ENCODE measurements at regions not wholly inside any gene's neighbourhood (a gene's known extent, or its start where the extent isn't known, plus 50 kb on each side); places are given as distances from the start of the nearest gene placed in this dataset.

GRCh38 chr2:217513258-217513657 is 489.5 kb downstream of the TNS1 start:
- TF ChIP-seq, protein P1, sequence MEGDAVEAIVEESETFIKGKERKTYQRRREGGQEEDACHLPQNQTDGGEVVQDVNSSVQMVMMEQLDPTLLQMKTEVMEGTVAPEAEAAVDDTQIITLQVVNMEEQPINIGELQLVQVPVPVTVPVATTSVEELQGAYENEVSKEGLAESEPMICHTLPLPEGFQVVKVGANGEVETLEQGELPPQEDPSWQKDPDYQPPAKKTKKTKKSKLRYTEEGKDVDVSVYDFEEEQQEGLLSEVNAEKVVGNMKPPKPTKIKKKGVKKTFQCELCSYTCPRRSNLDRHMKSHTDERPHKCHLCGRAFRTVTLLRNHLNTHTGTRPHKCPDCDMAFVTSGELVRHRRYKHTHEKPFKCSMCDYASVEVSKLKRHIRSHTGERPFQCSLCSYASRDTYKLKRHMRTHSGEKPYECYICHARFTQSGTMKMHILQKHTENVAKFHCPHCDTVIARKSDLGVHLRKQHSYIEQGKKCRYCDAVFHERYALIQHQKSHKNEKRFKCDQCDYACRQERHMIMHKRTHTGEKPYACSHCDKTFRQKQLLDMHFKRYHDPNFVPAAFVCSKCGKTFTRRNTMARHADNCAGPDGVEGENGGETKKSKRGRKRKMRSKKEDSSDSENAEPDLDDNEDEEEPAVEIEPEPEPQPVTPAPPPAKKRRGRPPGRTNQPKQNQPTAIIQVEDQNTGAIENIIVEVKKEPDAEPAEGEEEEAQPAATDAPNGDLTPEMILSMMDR (IDR thresholded peaks at IDR 0.05): no peak
- TF ChIP-seq POLR2AphosphoS5 (IDR thresholded peaks at IDR 0.05) (no peak), POLR2A (IDR thresholded peaks at IDR 0.05) (no peak), EP300 (IDR thresholded peaks at IDR 0.05) (no peak)
- DNase-seq: no peak
- H3K4me3 ChIP-seq: no peak overlapping the region
- H3K36me3 ChIP-seq: no peaks in the 10 kb centered on the region
- intact Hi-C loops (cut with DNase I; ENCODE audit: low total_unique reads): loop anchor here (10.0 kb wide), 1 partner anchor 828 kb away; no protein-coding TSS in a partner anchor
- H3K27me3 ChIP-seq: no peaks in the 10 kb centered on the region
- no peaks in the 10 kb centered on the region for H3K9me3 ChIP-seq
- WGBS, 5 donors: 7 to 44% (median 24%) methylated on average over 1 of the region's 1 CpG
- peaks cover 0 to 19% (median 3%) of the 10 kb centered on the region in 4 donors for H3K4me1 ChIP-seq
- no peak overlapping the region for H3K27ac ChIP-seq

- DNase-seq: no peak
- H3K4me1 ChIP-seq: peaks cover 0 to 19% (median 3%) of the 10 kb centered on the region in 4 donors
- 70 to 95% (median 85%) methylated on average over 4 of the region's 4 CpGs for WGBS, 5 donors
- H3K9me3 ChIP-seq: no peaks in the 10 kb centered on the region
- TF ChIP-seq POLR2AphosphoS5 (IDR thresholded peaks at IDR 0.05) (no peak), EP300 (IDR thresholded peaks at IDR 0.05) (no peak), POLR2A (IDR thresholded peaks at IDR 0.05) (no peak)
- TF ChIP-seq, protein P1 (IDR thresholded peaks at IDR 0.05): no peak
- H3K4me3 ChIP-seq: no peak overlapping the region
- intact Hi-C loops (cut with DNase I; ENCODE audit: low total_unique reads): loop anchor here (10.0 kb wide), 1 partner anchor 828 kb away; no protein-coding TSS in a partner anchor
- no peaks in the 10 kb centered on the region for H3K27me3 ChIP-seq
- no peak overlapping the region for H3K27ac ChIP-seq
- no peaks in the 10 kb centered on the region for H3K36me3 ChIP-seq
These were observed 490.1 kb downstream of the TNS1 start for GRCh38 chr2:217512728-217513127.

- Histone ChIP-seq H3K9me3 (no peaks in the 10 kb centered on the region), H3K36me3 (no peaks in the 10 kb centered on the region), H3K27ac (no peak overlapping the region), H3K4me3 (no peak overlapping the region), H3K27me3 (no peaks in the 10 kb centered on the region), H3K4me1 (peaks cover 0 to 19% (median 3%) of the 10 kb centered on the region in 4 donors)
- intact Hi-C loops (cut with DNase I; ENCODE audit: low total_unique reads): loop anchor here (10.0 kb wide), 1 partner anchor 827 kb away; no protein-coding TSS in a partner anchor
- TF ChIP-seq, protein P1 (IDR thresholded peaks at IDR 0.05): no peak
- no peak for DNase-seq
- 21 to 43% (median 38%) methylated on average over 1 of the region's 1 CpG for WGBS, 5 donors
These were observed 490.5 kb downstream of the TNS1 start for GRCh38 chr2:217512259-217512658.

DNA sequence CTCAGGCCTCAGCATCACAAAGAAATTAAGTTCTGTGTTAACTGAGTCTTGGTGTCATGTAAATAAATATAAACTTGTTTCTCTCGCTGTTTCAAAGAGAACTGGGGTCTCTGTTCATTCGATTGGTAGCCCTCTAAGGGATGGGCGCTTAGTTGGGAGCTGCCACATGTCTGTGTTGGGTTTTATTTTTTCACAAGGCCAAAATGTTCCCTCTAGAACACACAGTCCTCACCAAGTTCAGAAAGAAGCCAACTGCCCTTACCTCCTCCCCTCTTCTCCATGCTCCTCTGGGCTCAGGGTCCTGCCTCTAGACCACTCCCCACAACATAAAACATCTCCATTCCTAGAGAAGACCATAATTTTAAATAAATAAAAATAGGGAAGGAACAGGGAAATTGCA is 490.9 kb downstream of the TNS1 start:
- Histone ChIP-seq H3K4me1 (peaks cover 0 to 19% (median 3%) of the 10 kb centered on the region in 4 donors), H3K9me3 (no peaks in the 10 kb centered on the region), H3K27ac (no peak overlapping the region), H3K4me3 (no peak overlapping the region), H3K27me3 (no peaks in the 10 kb centered on the region), H3K36me3 (no peaks in the 10 kb centered on the region)
- WGBS, 5 donors: 62 to 89% (median 77%) methylated on average over 3 of the region's 3 CpGs
- no peak for DNase-seq
- intact Hi-C loops (cut with DNase I; ENCODE audit: low total_unique reads): loop anchor here (10.0 kb wide), 1 partner anchor 827 kb away; no protein-coding TSS in a partner anchor
- TF ChIP-seq EP300 (IDR thresholded peaks at IDR 0.05) (no peak), POLR2AphosphoS5 (IDR thresholded peaks at IDR 0.05) (no peak), POLR2A (IDR thresholded peaks at IDR 0.05) (no peak)
- TF ChIP-seq, protein P1 (IDR thresholded peaks at IDR 0.05): no peak
